Mesendoderm (in vitro differentiated cells): ENCODE measurements at regions not wholly inside any gene's neighbourhood (a gene's known extent, or its start where the extent isn't known, plus 50 kb on each side); places are given as distances from the start of the nearest gene placed in this dataset.

ENCODE experiments used
- DNase-seq: peaks from one replicate; pipeline ENCODE4 v3.0.0; 2013
- H2AK5ac ChIP-seq: 2 replicates; pipeline ENCODE4 v1.6.1; 2013; ENCODE audit warnings: low read length, inconsistent platforms
- H2BK120ac ChIP-seq: 2 replicates; pipeline ENCODE4 v1.6.1; 2013; ENCODE audit warnings: low read depth, mild to moderate bottlenecking, low read length, moderate library complexity, mixed read lengths
- H2BK15ac ChIP-seq: replicated peaks from 2 replicates; pipeline ENCODE4 v1.6.1; 2013; ENCODE audit warnings: low read depth, mild to moderate bottlenecking, moderate library complexity
- H2BK5ac ChIP-seq: 2 replicates; pipeline ENCODE4 v1.6.1; 2013; ENCODE audit warnings: low read length, inconsistent platforms
- H3K18ac ChIP-seq: 2 replicates; pipeline ENCODE4 v1.6.1; 2013; ENCODE audit warnings: mild to moderate bottlenecking, low read length, mixed read lengths
- H3K23ac ChIP-seq: one replicate; pipeline ENCODE4 v1.6.1; 2013; ENCODE audit warnings: low read length
- H3K27ac ChIP-seq: 2 replicates; pipeline ENCODE4 v1.5.1; 2013; ENCODE audit warnings: low read depth, mild to moderate bottlenecking, inconsistent platforms, low read length, moderate library complexity
- H3K27me3 ChIP-seq: 2 replicates; pipeline ENCODE4 v1.6.1; 2013; ENCODE audit warnings: low read length, control low read depth, mild to moderate bottlenecking, inconsistent platforms; ENCODE audit not compliant: insufficient read depth, poor library complexity
- H3K36me3 ChIP-seq: 2 replicates; pipeline ENCODE4 v1.6.1; 2013; ENCODE audit warnings: low read length, inconsistent platforms; ENCODE audit not compliant: control insufficient read depth, insufficient read depth
- H3K4ac ChIP-seq: one replicate; pipeline ENCODE4 v1.6.1; 2013; ENCODE audit warnings: low read depth, mild to moderate bottlenecking, low read length, moderate library complexity
- H3K4me1 ChIP-seq: 2 replicates; pipeline ENCODE4 v1.6.1; 2013; ENCODE audit warnings: low read depth, low read length, inconsistent platforms; ENCODE audit not compliant: control insufficient read depth
- H3K4me2 ChIP-seq: 2 replicates; pipeline ENCODE4 v1.6.1; 2013; ENCODE audit warnings: low read length
- H3K4me3 ChIP-seq: 2 replicates; pipeline ENCODE4 v1.5.1; 2013; ENCODE audit warnings: mild to moderate bottlenecking, low read length
- H3K56ac ChIP-seq: one replicate; pipeline ENCODE4 v1.6.1; 2013; ENCODE audit warnings: low read length
- H3K79me1 ChIP-seq: 2 replicates; pipeline ENCODE4 v1.6.1; 2013; ENCODE audit warnings: low read length, inconsistent platforms
- H3K79me2 ChIP-seq: 2 replicates; pipeline ENCODE4 v1.6.1; 2013; ENCODE audit warnings: mild to moderate bottlenecking, low read length; ENCODE audit not compliant: control insufficient read depth, insufficient read depth
- H3K9ac ChIP-seq: 2 replicates; pipeline ENCODE4 v1.6.1; 2013; ENCODE audit warnings: low read length, inconsistent platforms
- H4K5ac ChIP-seq: one replicate; pipeline ENCODE4 v1.6.1; 2013; ENCODE audit warnings: low read length
- H4K8ac ChIP-seq: one replicate; pipeline ENCODE4 v1.6.1; 2013; ENCODE audit warnings: low read depth, mild to moderate bottlenecking, control low read depth, low read length, moderate library complexity
- WGBS: extraction: QIAGEN DNeasy Blood & Tissue Kit; methylation state at CpG from one replicate; pipeline ENCODE4 v1.1.7; 2013; ENCODE audit warnings: low lambda C conversion rate, missing lambda C conversion rate; ENCODE audit not compliant: insufficient coverage; ENCODE audit errors: extremely low coverage; 5-methylcytosine and 5-hydroxymethylcytosine counted together

GRCh38 chr21:20315042-20315441 lies 683.2 kb upstream of the NCAM2 start:
- Histone ChIP-seq H3K9ac (no peak overlapping the region), H3K27me3 (no peaks in the 10 kb centered on the region), H3K23ac (no peak overlapping the region), H3K56ac (no peak overlapping the region), H3K4me2 (no peak overlapping the region), H3K79me1 (no peaks in the 10 kb centered on the region), H3K18ac (no peak overlapping the region), H3K4ac (no peak overlapping the region), H2AK5ac (no peak overlapping the region), H3K79me2 (no peaks in the 10 kb centered on the region), H3K4me1 (no peaks in the 10 kb centered on the region), H2BK15ac (no peak overlapping the region), H4K5ac (no peak overlapping the region), H2BK120ac (no peak overlapping the region), H2BK5ac (no peak overlapping the region), H3K36me3 (no peaks in the 10 kb centered on the region), H4K8ac (no peak overlapping the region), H3K27ac (no peak overlapping the region), H3K4me3 (no peak overlapping the region)
- DNase-seq = no peak
- WGBS = no CpG with 5 or more reads among the region's 1 CpG

GRCh38 chr21:20329636-20330035 lies 668.6 kb upstream of the NCAM2 start:
- H3K36me3 ChIP-seq = no peaks in the 10 kb centered on the region
- H3K4me3 ChIP-seq = no peak overlapping the region
- no peak overlapping the region for H3K56ac ChIP-seq
- H2BK15ac ChIP-seq = no peak overlapping the region
- no peak overlapping the region for H3K18ac ChIP-seq
- H3K9ac ChIP-seq = no peak overlapping the region
- H2BK5ac ChIP-seq = no peak overlapping the region
- no peak overlapping the region for H3K4ac ChIP-seq
- no peak overlapping the region for H4K8ac ChIP-seq
- no peak overlapping the region for H4K5ac ChIP-seq
- no peaks in the 10 kb centered on the region for H3K4me1 ChIP-seq
- no peaks in the 10 kb centered on the region for H3K27me3 ChIP-seq
- H3K4me2 ChIP-seq = no peak overlapping the region
- no peaks in the 10 kb centered on the region for H3K79me2 ChIP-seq
- DNase-seq = no peak
- H3K79me1 ChIP-seq = no peaks in the 10 kb centered on the region
- WGBS = no CpG with 5 or more reads among the region's 6 CpGs
- H3K27ac ChIP-seq = no peak overlapping the region
- no peak overlapping the region for H2BK120ac ChIP-seq
- no peak overlapping the region for H2AK5ac ChIP-seq
- no peak overlapping the region for H3K23ac ChIP-seq

GRCh38 chr21:20330652-20331051 lies 667.6 kb upstream of the NCAM2 start:
- WGBS = no CpG with 5 or more reads among the region's 3 CpGs
- no peak for DNase-seq
- Histone ChIP-seq H3K18ac (no peak overlapping the region), H3K27ac (no peak overlapping the region), H3K27me3 (no peaks in the 10 kb centered on the region), H3K56ac (no peak overlapping the region), H3K36me3 (no peaks in the 10 kb centered on the region), H2BK120ac (no peak overlapping the region), H3K4me3 (no peak overlapping the region), H3K79me1 (no peaks in the 10 kb centered on the region), H3K79me2 (no peaks in the 10 kb centered on the region), H2BK5ac (no peak overlapping the region), H2BK15ac (no peak overlapping the region), H3K23ac (no peak overlapping the region), H2AK5ac (no peak overlapping the region), H4K8ac (no peak overlapping the region), H4K5ac (no peak overlapping the region), H3K9ac (no peak overlapping the region), H3K4me2 (no peak overlapping the region), H3K4me1 (no peaks in the 10 kb centered on the region), H3K4ac (no peak overlapping the region)

- no peak overlapping the region for H3K23ac ChIP-seq
- H3K79me1 ChIP-seq = no peaks in the 10 kb centered on the region
- H2BK5ac ChIP-seq = no peak overlapping the region
- no peak overlapping the region for H3K56ac ChIP-seq
- H3K9ac ChIP-seq = no peak overlapping the region
- H3K4me2 ChIP-seq = no peak overlapping the region
- H2BK120ac ChIP-seq = no peak overlapping the region
- no peak overlapping the region for H4K5ac ChIP-seq
- H4K8ac ChIP-seq = no peak overlapping the region
- H3K4me1 ChIP-seq = no peaks in the 10 kb centered on the region
- H3K79me2 ChIP-seq = no peaks in the 10 kb centered on the region
- no peak for DNase-seq
- H3K27ac ChIP-seq = no peak overlapping the region
- no peak overlapping the region for H2BK15ac ChIP-seq
- H2AK5ac ChIP-seq = no peak overlapping the region
- no peaks in the 10 kb centered on the region for H3K36me3 ChIP-seq
- no peak overlapping the region for H3K18ac ChIP-seq
- no peak overlapping the region for H3K4ac ChIP-seq
- no CpG with 5 or more reads among the region's 2 CpGs for WGBS
- no peaks in the 10 kb centered on the region for H3K27me3 ChIP-seq
- no peak overlapping the region for H3K4me3 ChIP-seq
Measured at GRCh38 chr21:20334585-20334984, 663.6 kb upstream of the NCAM2 start.

GRCh38 chr21:20341431-20341830 lies 656.8 kb upstream of the NCAM2 start:
- H3K79me1 ChIP-seq = no peaks in the 10 kb centered on the region
- H3K56ac ChIP-seq = no peak overlapping the region
- no peaks in the 10 kb centered on the region for H3K4me1 ChIP-seq
- no peak overlapping the region for H3K4me3 ChIP-seq
- H2AK5ac ChIP-seq = no peak overlapping the region
- H3K23ac ChIP-seq = no peak overlapping the region
- no peak for DNase-seq
- H2BK15ac ChIP-seq = no peak overlapping the region
- no peak overlapping the region for H2BK5ac ChIP-seq
- H3K9ac ChIP-seq = no peak overlapping the region
- no peak overlapping the region for H3K18ac ChIP-seq
- H3K79me2 ChIP-seq = no peaks in the 10 kb centered on the region
- no peak overlapping the region for H3K4ac ChIP-seq
- H3K27ac ChIP-seq = no peak overlapping the region
- no peaks in the 10 kb centered on the region for H3K27me3 ChIP-seq
- WGBS = no CpG with 5 or more reads among the region's 4 CpGs
- no peaks in the 10 kb centered on the region for H3K36me3 ChIP-seq
- H4K8ac ChIP-seq = no peak overlapping the region
- no peak overlapping the region for H2BK120ac ChIP-seq
- no peak overlapping the region for H4K5ac ChIP-seq
- H3K4me2 ChIP-seq = no peak overlapping the region

GRCh38 chr21:20343186-20343585 lies 655.0 kb upstream of the NCAM2 start:
- no peak overlapping the region for H2BK15ac ChIP-seq
- H3K4me3 ChIP-seq = no peak overlapping the region
- H3K36me3 ChIP-seq = no peaks in the 10 kb centered on the region
- H3K18ac ChIP-seq = no peak overlapping the region
- no peak overlapping the region for H2AK5ac ChIP-seq
- H4K8ac ChIP-seq = no peak overlapping the region
- no CpG with 5 or more reads among the region's 5 CpGs for WGBS
- H3K4ac ChIP-seq = no peak overlapping the region
- H3K79me1 ChIP-seq = no peaks in the 10 kb centered on the region
- DNase-seq = no peak
- H4K5ac ChIP-seq = no peak overlapping the region
- no peak overlapping the region for H3K9ac ChIP-seq
- H3K79me2 ChIP-seq = no peaks in the 10 kb centered on the region
- H3K27me3 ChIP-seq = no peaks in the 10 kb centered on the region
- no peak overlapping the region for H2BK120ac ChIP-seq
- H2BK5ac ChIP-seq = no peak overlapping the region
- H3K4me2 ChIP-seq = no peak overlapping the region
- no peak overlapping the region for H3K56ac ChIP-seq
- no peaks in the 10 kb centered on the region for H3K4me1 ChIP-seq
- H3K27ac ChIP-seq = no peak overlapping the region
- H3K23ac ChIP-seq = no peak overlapping the region
